Stimulated activated CD8-positive, alpha-beta memory T cell treated with anti-CD3 and anti-CD28 coated beads, Interleukin-4, amount 100 ng/mL, for 1 hour (primary cell): ENCODE measurements at regions not wholly inside any gene's neighbourhood (a gene's known extent, or its start where the extent isn't known, plus 50 kb on each side); places are given as distances from the start of the nearest gene placed in this dataset.

Source experiments
- DNase-seq, 2 donors: peaks; one replicate each; pipeline ENCODE4 v3.0.0-alpha.2; 2020; ENCODE audit warnings: low read depth in 2 of 2, low spot score in 1 of 2

- no peak for DNase-seq
Measured at GRCh38 chr13:21817878-21818277, 147.0 kb downstream of the FGF9 start.

GRCh38 chr13:21822029-21822428 lies 151.2 kb downstream of the FGF9 start:
- DNase-seq, result no peak

- DNase-seq, result no peak
Measured at GRCh38 chr13:21823416-21823815, 152.5 kb downstream of the FGF9 start.

- DNase-seq, result no peak
Measured at GRCh38 chr13:21823949-21824348, 153.1 kb downstream of the FGF9 start.

- no peak for DNase-seq
Measured at GRCh38 chr13:21825186-21825585, 154.3 kb downstream of the FGF9 start.

- DNase-seq, result no peak
Measured at GRCh38 chr13:21825801-21826200, 154.9 kb downstream of the FGF9 start.

- DNase-seq, result no peak
Measured at GRCh38 chr13:21826214-21827015, 155.5 kb downstream of the FGF9 start.

GRCh38 chr13:21831654-21832324 lies 160.9 kb downstream of the FGF9 start:
- DNase-seq, result no peak

- DNase-seq, result no peak
Measured at GRCh38 chr13:21833921-21834320, 163.0 kb downstream of the FGF9 start.

GRCh38 chr13:21834521-21834920 lies 163.6 kb downstream of the FGF9 start:
- no peak for DNase-seq

GRCh38 chr13:21837288-21837687 lies 166.4 kb downstream of the FGF9 start:
- DNase-seq, result no peak

- DNase-seq, result no peak
Measured at GRCh38 chr13:21837841-21838551, 167.1 kb downstream of the FGF9 start.

- no peak for DNase-seq
Measured at GRCh38 chr13:21846605-21847004, 175.7 kb downstream of the FGF9 start.

GRCh38 chr13:21849323-21849722 lies 178.4 kb downstream of the FGF9 start:
- no peak for DNase-seq

- no peak for DNase-seq
Measured at GRCh38 chr13:21850013-21851006, 179.4 kb downstream of the FGF9 start.

GRCh38 chr13:21852043-21852442 lies 181.2 kb downstream of the FGF9 start:
- no peak for DNase-seq

- no peak for DNase-seq
Measured at GRCh38 chr13:21853779-21854178, 182.9 kb downstream of the FGF9 start.

GRCh38 chr13:21868823-21869222 lies 197.9 kb downstream of the FGF9 start:
- no peak for DNase-seq

GRCh38 chr13:21871382-21871781 lies 200.5 kb downstream of the FGF9 start:
- DNase-seq, result no peak

GRCh38 chr13:21871919-21872318 lies 201.0 kb downstream of the FGF9 start:
- no peak for DNase-seq

- DNase-seq, result no peak
Measured at GRCh38 chr13:21872795-21873194, 201.9 kb downstream of the FGF9 start.
